NCI-H82 (cell line): ENCODE measurements at regions not wholly inside any gene's neighbourhood (a gene's known extent, or its start where the extent isn't known, plus 50 kb on each side); places are given as distances from the start of the nearest gene placed in this dataset.
A peak's percentile ranks its signal among the peaks of the same experiment; 100 is the strongest.

Experiments
- DNase-seq: peaks from one replicate; lab custom pipeline; 2025; lab: John Stamatoyannopoulos, UW

GRCh38 chr9:84456527-84456926, 116.0 kb upstream of the SLC28A3 start:
- no peak for DNase-seq

GRCh38 chr9:84460695-84461094, 120.1 kb upstream of the SLC28A3 start:
- no peak for DNase-seq

- no peak for DNase-seq
Measured at GRCh38 chr9:84463272-84463671, 122.7 kb upstream of the SLC28A3 start.

GRCh38 chr9:84466580-84467285, 126.2 kb upstream of the SLC28A3 start:
- no peak for DNase-seq

GRCh38 chr9:84471816-84472215, 131.3 kb upstream of the SLC28A3 start:
- DNase-seq = no peak

- DNase-seq = no peak
Measured at GRCh38 chr9:84478996-84479395, 138.4 kb upstream of the SLC28A3 start.

GRCh38 chr9:84480071-84480470, 139.5 kb upstream of the SLC28A3 start:
- no peak for DNase-seq

- no peak for DNase-seq
Measured at GRCh38 chr9:84481231-84481630, 140.7 kb upstream of the SLC28A3 start.

- no peak for DNase-seq
Measured at GRCh38 chr9:84481636-84482218, 141.2 kb upstream of the SLC28A3 start.

- no peak for DNase-seq
Measured at GRCh38 chr9:84482607-84483006, 142.0 kb upstream of the SLC28A3 start.

GRCh38 chr9:84484172-84484571, 143.6 kb upstream of the SLC28A3 start:
- DNase-seq = no peak

- peak; percentile 41 for DNase-seq
Measured at GRCh38 chr9:84485539-84485938, 145.0 kb upstream of the SLC28A3 start.

GRCh38 chr9:84486663-84487062, 146.1 kb upstream of the SLC28A3 start:
- DNase-seq = no peak

- DNase-seq = peak; percentile 27
Measured at GRCh38 chr9:84490206-84490841, 149.8 kb upstream of the SLC28A3 start.

GRCh38 chr9:84490842-84491325, 150.3 kb upstream of the SLC28A3 start:
- no peak for DNase-seq

GRCh38 chr9:84492366-84493159, 152.0 kb upstream of the SLC28A3 start:
- DNase-seq = no peak

GRCh38 chr9:84493284-84493947, 152.9 kb upstream of the SLC28A3 start:
- no peak for DNase-seq

GRCh38 chr9:84499969-84500582, 159.5 kb upstream of the SLC28A3 start:
- DNase-seq = no peak

GRCh38 chr9:84500826-84501225, 160.3 kb upstream of the SLC28A3 start:
- no peak for DNase-seq

- DNase-seq = no peak
Measured at GRCh38 chr9:84501587-84501986, 161.0 kb upstream of the SLC28A3 start.

GRCh38 chr9:84502066-84502465, 161.5 kb upstream of the SLC28A3 start:
- DNase-seq = no peak
